ENCODE measurements at regions not wholly inside any gene's neighbourhood (a gene's known extent, or its start where the extent isn't known, plus 50 kb on each side); places are given as distances from the start of the nearest gene placed in this dataset.
"Not testable (repeated sequence)": the region's sequence is repeated elsewhere in the genome, so short reads cannot be mapped to it uniquely, and the experiment has no call there.

DNA sequence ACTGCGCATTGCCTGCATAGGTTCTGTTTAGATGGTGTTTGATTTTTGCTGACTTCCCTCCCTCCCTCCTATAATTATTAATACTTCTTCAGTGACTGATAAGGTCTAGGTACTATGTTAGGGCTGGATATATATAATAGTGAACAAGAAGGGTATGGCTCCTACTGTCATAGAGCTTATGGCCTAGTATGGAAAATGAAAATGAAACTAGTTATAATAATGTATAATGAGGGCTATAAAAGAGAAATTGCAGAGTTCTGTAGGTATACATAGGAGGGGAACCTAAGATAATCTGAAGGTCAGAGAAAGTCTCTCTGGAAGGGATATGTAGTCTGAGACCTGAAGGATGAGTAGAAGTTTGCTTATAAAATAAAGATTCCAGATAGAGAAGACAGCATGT lies 102.1 kb downstream of the DCK start:
- H3K27ac ChIP-seq (ENCODE audit: low read length) = no peak overlapping the region
- H2AFZ ChIP-seq (ENCODE audit: low read depth, low read length) = no peak overlapping the region
- no peaks in the 10 kb centered on the region for H4K20me1 ChIP-seq (ENCODE audit: insufficient read depth, low read length)
- H3K4me3 ChIP-seq (ENCODE audit: low read length) = no peak overlapping the region
- no peaks in the 10 kb centered on the region for H3K36me3 ChIP-seq (replicated peaks; ENCODE audit: low read depth, low read length)
- no peak for TF ChIP-seq CTCF (IDR thresholded peaks at IDR 0.05; ENCODE audit: low read depth, low read length)
- no peak for TF ChIP-seq EZH2phosphoT487 (IDR thresholded peaks at IDR 0.05; ENCODE audit: low read depth)
- no peaks in the 10 kb centered on the region for H3K27me3 ChIP-seq (ENCODE audit: low read depth, low read length)
- H3K9ac ChIP-seq (ENCODE audit: low read length) = no peak overlapping the region
- no peaks in the 10 kb centered on the region for H3K9me3 ChIP-seq (ENCODE audit: insufficient read depth, low read length)
- H3K4me1 ChIP-seq (ENCODE audit: low read length) = 0 out of 2 replicates have a peak, but pooled peaks cover 3% of the 10 kb centered on the region
- H3K4me2 ChIP-seq (ENCODE audit: low read length) = no peak overlapping the region; the same call in 1 of the 2 replicates
- H3K79me2 ChIP-seq (ENCODE audit: low read length) = no peaks in the 10 kb centered on the region

DNA sequence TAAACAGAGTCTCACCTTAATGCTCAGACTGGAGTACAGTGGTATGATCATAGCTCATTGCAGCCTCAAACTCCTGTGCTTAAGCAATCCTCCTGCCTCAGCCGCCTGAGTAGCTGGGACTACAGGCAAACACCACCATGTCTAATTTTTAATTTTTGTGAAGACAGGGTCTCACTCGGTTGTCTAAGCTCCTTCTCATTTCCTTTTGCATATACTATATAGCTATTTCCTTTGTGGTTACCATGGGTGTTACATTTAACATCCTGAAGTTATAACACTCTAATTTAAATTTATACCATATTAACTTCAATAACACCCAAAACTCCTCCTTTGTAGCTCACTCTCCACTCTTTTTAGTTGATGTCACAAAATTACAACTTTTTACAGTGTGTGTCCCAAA lies 114.3 kb downstream of the DCK start:
- no peaks in the 10 kb centered on the region for H3K27me3 ChIP-seq (ENCODE audit: low read depth, low read length)
- H3K9ac ChIP-seq (ENCODE audit: low read length) = no peak overlapping the region
- no peak overlapping the region for H3K4me2 ChIP-seq (ENCODE audit: low read length)
- H3K27ac ChIP-seq (ENCODE audit: low read length) = no peak overlapping the region
- no peaks in the 10 kb centered on the region for H3K79me2 ChIP-seq (ENCODE audit: low read length)
- H3K36me3 ChIP-seq (replicated peaks; ENCODE audit: low read depth, low read length) = no peaks in the 10 kb centered on the region
- no peak for TF ChIP-seq EZH2phosphoT487 (IDR thresholded peaks at IDR 0.05; ENCODE audit: low read depth)
- TF ChIP-seq CTCF (IDR thresholded peaks at IDR 0.05; ENCODE audit: low read depth, low read length) = no peak
- no peak overlapping the region for H3K4me3 ChIP-seq (ENCODE audit: low read length)
- no peaks in the 10 kb centered on the region for H4K20me1 ChIP-seq (ENCODE audit: insufficient read depth, low read length)
- H3K9me3 ChIP-seq (ENCODE audit: insufficient read depth, low read length) = no peaks in the 10 kb centered on the region
- H2AFZ ChIP-seq (ENCODE audit: low read depth, low read length) = no peak overlapping the region
- no peaks in the 10 kb centered on the region for H3K4me1 ChIP-seq (ENCODE audit: low read length)

GRCh38 chr4:71110499-71110898 lies 117.0 kb downstream of the DCK start:
- H3K4me3 ChIP-seq (ENCODE audit: low read length) = no peak overlapping the region
- H3K4me2 ChIP-seq (ENCODE audit: low read length) = no peak overlapping the region
- no peaks in the 10 kb centered on the region for H3K4me1 ChIP-seq (ENCODE audit: low read length)
- no peaks in the 10 kb centered on the region for H3K27me3 ChIP-seq (ENCODE audit: low read depth, low read length)
- no peaks in the 10 kb centered on the region for H3K9me3 ChIP-seq (ENCODE audit: insufficient read depth, low read length)
- H4K20me1 ChIP-seq (ENCODE audit: insufficient read depth, low read length) = no peaks in the 10 kb centered on the region
- no peaks in the 10 kb centered on the region for H3K79me2 ChIP-seq (ENCODE audit: low read length)
- no peak overlapping the region for H2AFZ ChIP-seq (ENCODE audit: low read depth, low read length)
- TF ChIP-seq EZH2phosphoT487 (IDR thresholded peaks at IDR 0.05; ENCODE audit: low read depth) = no peak
- no peak for TF ChIP-seq CTCF (IDR thresholded peaks at IDR 0.05; ENCODE audit: low read depth, low read length)
- no peak overlapping the region for H3K27ac ChIP-seq (ENCODE audit: low read length)
- no peak overlapping the region for H3K9ac ChIP-seq (ENCODE audit: low read length)
- H3K36me3 ChIP-seq (replicated peaks; ENCODE audit: low read depth, low read length) = no peaks in the 10 kb centered on the region

GRCh38 chr4:71111133-71111532 lies 117.7 kb downstream of the DCK start:
- not testable (repeated sequence) for H3K9me3 ChIP-seq (ENCODE audit: insufficient read depth, low read length); H4K20me1 ChIP-seq (ENCODE audit: insufficient read depth, low read length); H3K4me2 ChIP-seq (ENCODE audit: low read length); H3K27me3 ChIP-seq (ENCODE audit: low read depth, low read length); H3K4me1 ChIP-seq (ENCODE audit: low read length); H3K4me3 ChIP-seq (ENCODE audit: low read length); H2AFZ ChIP-seq (ENCODE audit: low read depth, low read length); H3K9ac ChIP-seq (ENCODE audit: low read length); H3K36me3 ChIP-seq (replicated peaks; ENCODE audit: low read depth, low read length); H3K27ac ChIP-seq (ENCODE audit: low read length); H3K79me2 ChIP-seq (ENCODE audit: low read length)

DNA sequence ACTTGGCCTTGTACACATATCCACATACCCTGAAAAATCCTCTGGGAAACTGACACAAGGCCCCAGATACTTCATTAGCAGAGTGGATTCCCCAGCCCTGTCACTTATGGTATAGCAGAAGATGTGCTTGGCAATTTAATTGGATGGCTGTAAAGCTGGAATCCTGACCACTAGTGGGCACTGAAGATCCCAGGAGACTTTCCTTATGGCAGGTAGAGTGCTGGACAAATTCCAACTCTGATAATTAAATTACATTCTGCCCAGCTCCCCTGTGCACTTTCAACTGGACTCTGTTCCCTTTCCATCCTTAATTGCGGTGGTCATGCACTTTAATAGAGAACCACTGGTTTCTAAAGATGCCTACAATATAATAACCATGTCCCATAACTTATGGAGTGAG lies 119.8 kb downstream of the DCK start:
- Histone ChIP-seq H3K79me2 (ENCODE audit: low read length) (no peaks in the 10 kb centered on the region), H3K27me3 (ENCODE audit: low read depth, low read length) (no peaks in the 10 kb centered on the region)

More for the DNA sequence above, 119.8 kb downstream of the DCK start:
- Histone ChIP-seq H3K4me3 (ENCODE audit: low read length) (no peak overlapping the region), H3K27ac (ENCODE audit: low read length) (no peak overlapping the region), H3K4me2 (ENCODE audit: low read length) (no peak overlapping the region), H3K4me1 (ENCODE audit: low read length) (no peaks in the 10 kb centered on the region), H2AFZ (ENCODE audit: low read depth, low read length) (no peak overlapping the region), H3K36me3 (replicated peaks; ENCODE audit: low read depth, low read length) (no peaks in the 10 kb centered on the region), H3K9me3 (ENCODE audit: insufficient read depth, low read length) (no peaks in the 10 kb centered on the region), H3K9ac (ENCODE audit: low read length) (no peak overlapping the region), H4K20me1 (ENCODE audit: insufficient read depth, low read length) (no peaks in the 10 kb centered on the region)
- TF ChIP-seq EZH2phosphoT487 (IDR thresholded peaks at IDR 0.05; ENCODE audit: low read depth) (no peak), CTCF (IDR thresholded peaks at IDR 0.05; ENCODE audit: low read depth, low read length) (peak; percentile 21; the same call in 1 of the 2 replicates)

Measured in OCI-LY3 (cell line).